KMS-11 (cell line): ENCODE measurements at regions not wholly inside any gene's neighbourhood (a gene's known extent, or its start where the extent isn't known, plus 50 kb on each side); places are given as distances from the start of the nearest gene placed in this dataset.

Source experiments
- H2AFZ ChIP-seq: fragments of 200-600 bp; sonication (generic); 2 replicates; pipeline ENCODE4 v1.6.1; 2016; ENCODE audit warnings: antibody characterized with exemption, mixed run types, low read depth
- H3K27ac ChIP-seq: fragments of 200-600 bp; sonication (generic); 2 replicates; pipeline ENCODE4 v1.6.1; 2016; ENCODE audit warnings: mild to moderate bottlenecking, mixed run types
- H3K27me3 ChIP-seq: fragments of 200-600 bp; sonication (generic); 2 replicates; pipeline ENCODE4 v1.6.1; 2017; ENCODE audit warnings: mild to moderate bottlenecking, low read depth, mixed run types, moderate library complexity; ENCODE audit not compliant: insufficient read depth
- H3K36me3 ChIP-seq: fragments of 200-600 bp; sonication (generic); 2 replicates; pipeline ENCODE4 v1.6.1; 2017; ENCODE audit warnings: mild to moderate bottlenecking, mixed run types; ENCODE audit not compliant: insufficient read depth
- H3K4me1 ChIP-seq: fragments of 200-600 bp; sonication (generic); 2 replicates; pipeline ENCODE4 v1.6.1; 2016; ENCODE audit warnings: mild to moderate bottlenecking, low read depth, mixed run types; ENCODE audit not compliant: poor library complexity, severe bottlenecking
- H3K4me2 ChIP-seq: fragments of 200-600 bp; sonication (generic); 2 replicates; pipeline ENCODE4 v1.7.0; 2016; ENCODE audit warnings: mild to moderate bottlenecking, mixed run types
- H3K4me3 ChIP-seq: fragments of 200-600 bp; sonication (generic); IDR thresholded peaks from 2 replicates; pipeline ENCODE4 v1.6.1; 2017; ENCODE audit warnings: low read depth, low read length, mixed read lengths; ENCODE audit not compliant: insufficient read depth
- H3K79me2 ChIP-seq: fragments of 200-600 bp; sonication (generic); 2 replicates; pipeline ENCODE4 v1.6.1; 2016; ENCODE audit warnings: low read depth, mixed run types; ENCODE audit not compliant: insufficient read depth
- H3K9ac ChIP-seq: fragments of 200-600 bp; sonication (generic); 2 replicates; pipeline ENCODE4 v1.6.1; 2016; ENCODE audit warnings: mild to moderate bottlenecking, mixed run types
- H4K20me1 ChIP-seq: fragments of 200-600 bp; sonication (generic); 2 replicates; pipeline ENCODE4 v1.6.1; 2016; ENCODE audit warnings: mild to moderate bottlenecking, mixed run types; ENCODE audit not compliant: insufficient read depth
- CTCF ChIP-seq: fragments of 200-600 bp; sonication (generic); conservative IDR thresholded peaks from 2 replicates; pipeline ENCODE4 v1.6.1; 2017; ENCODE audit warnings: low read depth, mild to moderate bottlenecking, antibody characterized with exemption, low read length, moderate library complexity, mixed read lengths

- Histone ChIP-seq H3K4me3 (no peak overlapping the region), H3K27ac (no peak overlapping the region), H3K27me3 (no peaks in the 10 kb centered on the region), H4K20me1 (no peaks in the 10 kb centered on the region), H3K4me2 (no peak overlapping the region), H3K4me1 (no peaks in the 10 kb centered on the region), H2AFZ (no peak overlapping the region), H3K9ac (no peak overlapping the region), H3K79me2 (no peaks in the 10 kb centered on the region), H3K36me3 (no peaks in the 10 kb centered on the region)
- no peak for TF ChIP-seq CTCF
Measured at GRCh38 chr12:107543841-107544240, 141.8 kb upstream of the PWP1 start.

GRCh38 chr12:107544937-107545336 lies 140.7 kb upstream of the PWP1 start:
- H2AFZ ChIP-seq: no peak overlapping the region
- H3K36me3 ChIP-seq: no peaks in the 10 kb centered on the region
- no peaks in the 10 kb centered on the region for H4K20me1 ChIP-seq
- H3K4me1 ChIP-seq: no peaks in the 10 kb centered on the region
- H3K9ac ChIP-seq: no peak overlapping the region
- no peak overlapping the region for H3K27ac ChIP-seq
- TF ChIP-seq CTCF: no peak
- no peak overlapping the region for H3K4me2 ChIP-seq
- no peaks in the 10 kb centered on the region for H3K79me2 ChIP-seq
- no peaks in the 10 kb centered on the region for H3K27me3 ChIP-seq
- no peak overlapping the region for H3K4me3 ChIP-seq

GRCh38 chr12:107545737-107546353 lies 139.8 kb upstream of the PWP1 start:
- Histone ChIP-seq H3K4me3 (no peak overlapping the region), H4K20me1 (no peaks in the 10 kb centered on the region), H3K79me2 (no peaks in the 10 kb centered on the region), H3K27ac (no peak overlapping the region), H3K36me3 (no peaks in the 10 kb centered on the region), H3K9ac (no peak overlapping the region), H3K27me3 (no peaks in the 10 kb centered on the region), H3K4me2 (no peak overlapping the region), H2AFZ (no peak overlapping the region), H3K4me1 (no peaks in the 10 kb centered on the region)
- no peak for TF ChIP-seq CTCF

GRCh38 chr12:107547389-107547788 lies 138.2 kb upstream of the PWP1 start:
- H4K20me1 ChIP-seq: no peaks in the 10 kb centered on the region
- H3K4me1 ChIP-seq: no peaks in the 10 kb centered on the region

More at GRCh38 chr12:107547389-107547788, 138.2 kb upstream of the PWP1 start:
- Histone ChIP-seq H3K9ac (no peak overlapping the region), H3K4me3 (no peak overlapping the region), H2AFZ (no peak overlapping the region), H3K27me3 (no peaks in the 10 kb centered on the region), H3K36me3 (no peaks in the 10 kb centered on the region), H3K27ac (no peak overlapping the region), H3K4me2 (no peak overlapping the region), H3K79me2 (no peaks in the 10 kb centered on the region)
- TF ChIP-seq CTCF: no peak
